K562 (cell line): ENCODE measurements at regions not wholly inside any gene's neighbourhood (a gene's known extent, or its start where the extent isn't known, plus 50 kb on each side); places are given as distances from the start of the nearest gene placed in this dataset.
A peak's percentile ranks its signal among the peaks of the same experiment; 100 is the strongest.

Source experiments
- ATAC-seq: fragments of 200-7000 bp; cut with Tn5 transposase; 3 replicates; pipeline ENCODE4 v1.9.1; 2020; ENCODE audit warnings: moderate library complexity
- BruUV-seq: library from RNA; stranded (reverse); fragments of 400-500 nt; replicated peaks from 2 replicates; lab custom pipeline; 2021; lab: Mats Ljungman, UMichigan
- CTCF ChIA-PET: fragments of 300-600 bp; formaldehyde crosslinking; extraction: SDS; loops from one replicate; lab custom pipeline; 2021; ENCODE audit warnings: low intra/inter-chr PET ratio; lab: Yijun Ruan, JAX
- POLR2A ChIA-PET: fragments of 300-600, 350-650 bp; sonication (Branson Sonifier 250); formaldehyde crosslinking; extraction: SDS; loops from one replicate; lab custom pipeline; 2021; ENCODE audit warnings: antibody characterized with exemption, inconsistent platforms; lab: Yijun Ruan, JAX
- DNase-seq, 4 experiments: peaks; one replicate each; pipeline versions ENCODE4 v3.0.0 to v3.0.0-alpha.2; 2011 to 2018; ENCODE audit warnings: low spot score in 3 of 4, mixed read lengths in 3 of 4; ENCODE audit errors: extremely low read depth in 1 of 4
- FAIRE-seq: peaks from 2 replicates; lab custom pipeline; 2011; peaks lifted over from hg19 to GRCh38; lab: Jason Lieb, UNC
- H2AFZ ChIP-seq: 2 replicates; pipeline ENCODE4 v1.6.0; 2011; ENCODE audit warnings: low read depth, low read length, control low read depth, inconsistent platforms
- H3K27ac ChIP-seq: fragments of 200-600 bp; 3 replicates; pipeline ENCODE4 v1.8.0; 2011; ENCODE audit warnings: low read depth, mild to moderate bottlenecking, control low read depth, inconsistent platforms, low read length, moderate library complexity, mixed read lengths; ENCODE audit errors: extremely low read depth
- H3K27me3 ChIP-seq, 2 experiments: fragments of 300-600 bp in 1 of 2; 2 replicates in 1 of 2; 3 replicates in 1 of 2; pipeline versions ENCODE4 v1.6.0 to v1.8.0; 2011; ENCODE audit warnings: inconsistent platforms in 2 of 2, low read length in 2 of 2, mild to moderate bottlenecking in 1 of 2, mixed read lengths in 1 of 2, moderate library complexity in 1 of 2; ENCODE audit not compliant: control insufficient read depth in 2 of 2, insufficient read depth in 2 of 2
- H3K36me3 ChIP-seq: fragments of 300-600 bp; 3 replicates; pipeline ENCODE4 v1.8.0; 2011; ENCODE audit warnings: mild to moderate bottlenecking, low read length, inconsistent platforms; ENCODE audit not compliant: control insufficient read depth, insufficient read depth
- H3K4me1 ChIP-seq, 2 experiments: fragments of 200-600 bp in 1 of 2; replicated peaks in 1 of 2; 2 replicates in 1 of 2; 3 replicates in 1 of 2; pipeline versions ENCODE4 v1.5.1 to v1.8.0; 2011; ENCODE audit warnings: inconsistent platforms in 2 of 2, low read length in 2 of 2, mild to moderate bottlenecking in 1 of 2, mixed read lengths in 1 of 2, moderate library complexity in 1 of 2; ENCODE audit not compliant: control insufficient read depth in 2 of 2, insufficient read depth in 2 of 2
- H3K4me2 ChIP-seq: 2 replicates; pipeline ENCODE4 v1.6.1; 2011; ENCODE audit warnings: low read length, control low read depth, inconsistent platforms, mixed read lengths; ENCODE audit not compliant: insufficient read depth
- H3K4me3 ChIP-seq: fragments of 200-600 bp; sonication (generic), shearing (Covaris generic); 2 replicates; pipeline ENCODE4 v1.5.1; 2016; ENCODE audit warnings: control low read depth, inconsistent platforms
- H3K79me2 ChIP-seq: fragments of 200-600 bp; 3 replicates; pipeline ENCODE4 v1.8.0; 2011; ENCODE audit warnings: low read length, inconsistent platforms; ENCODE audit not compliant: control insufficient read depth, insufficient read depth
- H3K9ac ChIP-seq, 2 experiments: 2 replicates each; pipeline versions ENCODE4 v1.6.0 to v1.6.1; 2011; ENCODE audit warnings: low read depth in 2 of 2, low read length in 2 of 2, control low read depth in 1 of 2, inconsistent platforms in 1 of 2, mild to moderate bottlenecking in 1 of 2, mixed read lengths in 1 of 2; ENCODE audit not compliant: insufficient read depth in 1 of 2
- H3K9me1 ChIP-seq: one replicate; pipeline ENCODE4 v1.6.0; 2011; ENCODE audit warnings: inconsistent platforms, mild to moderate bottlenecking, low read length, moderate library complexity; ENCODE audit not compliant: control insufficient read depth, insufficient read depth
- H3K9me3 ChIP-seq: replicated peaks from 2 replicates; pipeline ENCODE4 v1.5.1; 2011; ENCODE audit warnings: low read depth, low read length, inconsistent platforms; ENCODE audit not compliant: control insufficient read depth, insufficient read depth
- H4K20me1 ChIP-seq: replicated peaks from 2 replicates; pipeline ENCODE4 v1.6.1; 2011; ENCODE audit warnings: low read length, inconsistent platforms, mixed read lengths; ENCODE audit not compliant: control insufficient read depth, insufficient read depth
- C11orf30 ChIP-seq: fragments of 450-650 bp; IDR thresholded peaks from 2 replicates; pipeline ENCODE4 v1.6.1; 2016; ENCODE audit warnings: low read depth, mild to moderate bottlenecking
- ESRRA ChIP-seq: fragments of 450-650 bp; IDR thresholded peaks from 2 replicates; pipeline ENCODE4 v1.6.1; 2014; ENCODE audit warnings: low read depth, mild to moderate bottlenecking, moderate library complexity, borderline replicate concordance
- GABPB2 ChIP-seq: fragments of 250-450 bp; sonication (Bioruptor Pico); conservative IDR thresholded peaks from 2 replicates; pipeline ENCODE4 v1.5.1; 2021; ENCODE audit warnings: mild to moderate bottlenecking
- HIVEP1 ChIP-seq: fragments of 250-450 bp; sonication (Bioruptor Pico); IDR thresholded peaks from 2 replicates; pipeline ENCODE4 v1.4.0; 2020; ENCODE audit warnings: mild to moderate bottlenecking
- HNRNPH1 ChIP-seq: fragments of 200-400 bp; formaldehyde crosslinking; optimal IDR thresholded peaks from 2 replicates; pipeline ENCODE3; 2017; ENCODE audit warnings: low read depth, mild to moderate bottlenecking, low read length, moderate library complexity
- MAFG ChIP-seq: fragments of 450-650 bp; conservative IDR thresholded peaks from 2 replicates; pipeline ENCODE4 v1.6.1; 2016; ENCODE audit warnings: missing genetic modification characterization, missing compliant biosample characterization
- RBM22 ChIP-seq: fragments of 200-400 bp; formaldehyde crosslinking; IDR thresholded peaks from 2 replicates; pipeline ENCODE4 v1.6.1; 2018; ENCODE audit warnings: low read length, low read depth; ENCODE audit not compliant: poor library complexity, severe bottlenecking
- SIX5 ChIP-seq, 2 experiments: IDR thresholded peaks; 2 replicates each; pipeline ENCODE4 v1.6.1; 2011; ENCODE audit warnings: low read length in 2 of 2, borderline replicate concordance in 1 of 2, low read depth in 1 of 2, mild to moderate bottlenecking in 1 of 2, moderate library complexity in 1 of 2; ENCODE audit not compliant: insufficient read depth in 1 of 2
- ZNF436 ChIP-seq: fragments of 250-450, 450-650 bp; sonication (Bioruptor Pico); formaldehyde crosslinking; IDR thresholded peaks from 2 replicates; pipeline ENCODE4 v1.7.0; 2020; ENCODE audit warnings: mild to moderate bottlenecking
- WGBS: fragments of 100-300 bp; shearing (Covaris generic); methylation state at CpG from one replicate; pipeline ENCODE4 v1.1.6; 2016; ENCODE audit warnings: low coverage, mixed read lengths; ENCODE audit not compliant: insufficient coverage; ENCODE audit errors: missing lambda C conversion rate; 5-methylcytosine and 5-hydroxymethylcytosine counted together
- in situ Hi-C: fragments of 300-500 bp; cut with MboI; formaldehyde crosslinking; loops from 4 replicates; pipeline ENCODE4 v1.15.0; 2018; ENCODE audit warnings: inconsistent platforms, mixed read lengths
- intact Hi-C: fragments of 100-400 bp; cut with micrococcal nuclease; formaldehyde crosslinking; loops from 2 replicates; pipeline ENCODE4 v1.14.2; 2022
- TF ChIP-seq, protein P1 (sequence below): fragments of 450-650 bp; IDR thresholded peaks from 2 replicates; pipeline ENCODE4 v1.6.1; 2017; ENCODE audit warnings: mild to moderate bottlenecking, moderate library complexity

DNA sequence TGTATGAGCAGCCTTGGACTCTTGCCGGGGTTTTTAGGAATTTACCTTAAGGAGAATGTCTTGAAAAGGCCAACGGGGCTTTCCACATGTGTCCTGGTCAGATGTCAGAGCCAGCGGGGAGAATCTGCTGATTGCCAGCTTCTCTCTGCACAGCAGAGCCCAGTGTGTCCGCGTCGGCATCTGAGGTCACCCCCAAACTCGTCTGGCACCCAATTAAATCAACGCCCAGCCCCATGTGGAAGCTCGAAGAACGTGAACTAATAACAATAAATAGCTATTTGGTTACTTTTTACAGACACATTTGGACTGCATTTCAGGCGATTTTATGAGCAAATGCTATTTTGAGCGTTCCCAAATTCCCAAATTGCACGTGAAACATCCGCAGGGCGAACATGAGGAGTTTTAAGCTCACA, 303.5 kb downstream of the FOXL1 start:
- Histone ChIP-seq H3K4me2 (no peak overlapping the region), H3K9ac (no peak overlapping the region), H3K4me3 (no peak overlapping the region), H4K20me1 (peaks cover 7% of the 10 kb centered on the region; the same call in 1 of the 2 replicates), H3K9me3 (no peaks in the 10 kb centered on the region), H3K4me1 (peaks cover 0 to 4% of the 10 kb centered on the region in 2 experiments; a peak in 1 of 5 replicates), H3K79me2 (no peaks in the 10 kb centered on the region), H3K27ac (no peak overlapping the region), H3K27me3 (peaks cover 32 to 74% of the 10 kb centered on the region in 2 experiments; a peak in 4 of 5 replicates), H3K36me3 (no peaks in the 10 kb centered on the region), H3K9me1 (peaks cover 3% of the 10 kb centered on the region), H2AFZ (no peak overlapping the region)
- in situ Hi-C loops = no loop called here
- WGBS = 2% methylated on average over 15 of the region's 15 CpGs
- ChIA-PET POLR2A (no interaction called here), CTCF (no interaction called here)
- no peak for TF ChIP-seq C11orf30
- TF ChIP-seq RBM22 = no peak
- TF ChIP-seq HIVEP1 (CRISPR knock-in tag) = no peak
- TF ChIP-seq ESRRA = no peak
- no TSS peak for BruUV-seq
- intact Hi-C loops = no loop called here
- no peak for DNase-seq
- no peak for ATAC-seq
- FAIRE-seq = no peak

DNA sequence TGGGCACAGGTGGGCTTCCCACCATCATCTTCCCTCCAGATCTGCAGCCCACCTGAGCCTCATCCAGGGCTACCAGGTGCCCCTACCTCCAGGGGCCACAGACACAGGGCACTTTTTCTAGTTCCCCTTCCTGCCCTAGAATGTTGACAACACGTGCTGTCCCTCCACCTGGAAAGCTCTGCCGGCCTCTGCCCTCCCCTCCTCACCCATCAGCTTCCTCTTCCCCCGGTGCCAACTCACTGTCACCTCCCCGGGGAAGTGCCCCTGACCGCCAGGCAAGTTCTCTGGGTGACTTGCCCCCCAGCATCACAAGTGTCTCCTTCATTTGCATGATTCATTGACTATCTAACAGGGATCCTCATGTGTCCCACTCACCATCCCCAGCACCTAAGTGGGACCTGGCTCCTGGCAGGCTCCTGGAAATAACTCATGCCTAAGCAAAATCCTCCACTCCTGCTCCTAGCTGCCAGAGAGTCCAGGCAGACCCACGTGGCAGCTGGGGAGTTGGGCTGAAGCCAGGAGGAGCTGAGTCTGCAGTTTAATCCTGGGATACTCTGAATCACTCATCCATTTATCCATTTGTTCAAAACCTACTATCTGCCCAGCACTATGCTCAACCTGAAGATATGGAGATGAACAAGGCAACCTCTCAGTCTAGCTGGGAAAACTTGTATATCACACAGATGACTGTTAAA, 304.4 kb downstream of the FOXL1 start:
- CTCF ChIA-PET = no interaction called here

More for the DNA sequence above, 304.4 kb downstream of the FOXL1 start:
- POLR2A ChIA-PET = interaction anchor here (1.1 kb wide), 1 partner anchor 21 kb away, joined by 3 read pairs; no protein-coding TSS in a partner anchor
- H3K9ac ChIP-seq = no peak overlapping the region
- H4K20me1 ChIP-seq = peaks cover 7% of the 10 kb centered on the region; the same call in 1 of the 2 replicates
- ATAC-seq = no peak
- H3K9me1 ChIP-seq = peaks cover 3% of the 10 kb centered on the region
- no peak overlapping the region for H3K4me2 ChIP-seq
- no peak overlapping the region for H3K27ac ChIP-seq
- no peaks in the 10 kb centered on the region for H3K79me2 ChIP-seq
- no peak overlapping the region for H3K4me3 ChIP-seq
- FAIRE-seq = no peak
- TF ChIP-seq HNRNPH1 (no peak), GABPB2 (CRISPR knock-in tag) (no peak), ZNF436 (CRISPR knock-in tag) (no peak), C11orf30 (peak; percentile 28; the same call in 1 of the 2 replicates), MAFG (0 out of 2 replicates have a peak, but pooled peaks have one; percentile 29), SIX5 (IDR thresholded peaks at IDR 0.05; ENCODE audit: borderline replicate concordance in 1 of 2, insufficient read depth in 1 of 2, low read depth in 1 of 2, low read length in 2 of 2) (no peak)
- TF ChIP-seq, protein P1, sequence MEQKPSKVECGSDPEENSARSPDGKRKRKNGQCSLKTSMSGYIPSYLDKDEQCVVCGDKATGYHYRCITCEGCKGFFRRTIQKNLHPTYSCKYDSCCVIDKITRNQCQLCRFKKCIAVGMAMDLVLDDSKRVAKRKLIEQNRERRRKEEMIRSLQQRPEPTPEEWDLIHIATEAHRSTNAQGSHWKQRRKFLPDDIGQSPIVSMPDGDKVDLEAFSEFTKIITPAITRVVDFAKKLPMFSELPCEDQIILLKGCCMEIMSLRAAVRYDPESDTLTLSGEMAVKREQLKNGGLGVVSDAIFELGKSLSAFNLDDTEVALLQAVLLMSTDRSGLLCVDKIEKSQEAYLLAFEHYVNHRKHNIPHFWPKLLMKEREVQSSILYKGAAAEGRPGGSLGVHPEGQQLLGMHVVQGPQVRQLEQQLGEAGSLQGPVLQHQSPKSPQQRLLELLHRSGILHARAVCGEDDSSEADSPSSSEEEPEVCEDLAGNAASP = no peak
- intact Hi-C loops = no loop called here
- peaks cover 0 to 4% of the 10 kb centered on the region in 2 experiments; a peak in 1 of 5 replicates for H3K4me1 ChIP-seq
- in situ Hi-C loops = no loop called here
- WGBS = 1% methylated on average over 6 of the region's 6 CpGs
- H3K36me3 ChIP-seq = no peaks in the 10 kb centered on the region
- no TSS peak for BruUV-seq
- H3K27me3 ChIP-seq = peaks cover 26 to 67% of the 10 kb centered on the region in 2 experiments; a peak in 4 of 5 replicates
- H2AFZ ChIP-seq = no peak overlapping the region
- H3K9me3 ChIP-seq = no peaks in the 10 kb centered on the region
- DNase-seq = no peak
